Heart left ventricle (tissue), 13 donors: ENCODE measurements at regions not wholly inside any gene's neighbourhood (a gene's known extent, or its start where the extent isn't known, plus 50 kb on each side); places are given as distances from the start of the nearest gene placed in this dataset.

ENCODE experiments used
- POLR2A ChIP-seq, 2 donors: fragments of 450-650 bp; IDR thresholded peaks; one replicate each; pipeline ENCODE4 v1.6.1; 2017; ENCODE audit warnings: antibody characterized with exemption in 2 of 2, mild to moderate bottlenecking in 2 of 2, moderate library complexity in 2 of 2
- TF ChIP-seq, protein P1 (sequence below), 12 donors: fragments of 200-600 bp; sonication (generic) in 4 of 12; IDR thresholded peaks; one replicate each; pipeline versions ENCODE4 v1.5.0 to v1.8.0; 2018 to 2022; ENCODE audit warnings: antibody characterized with exemption in 12 of 12, mild to moderate bottlenecking in 5 of 12
- donor health status: ischemic (EF 13 %, LVEDD 7.1; RV severe dilation, severe dysfunction).
- donor health status: DM: no; HTN: yes; CAD: no.
- donor health status: DM: no; HTN: no; CAD: no.
- donor health status: ischemic (EF 25% LVEDD 6.9; RV normal size, moderate dysfunction).
- donor health status: ischemic (EF 25% LVEDD 5.7; RV mildly dilated, moderate dysfunction).
- donor health status: ischemic (EF 35%, LVEDD 5.7; RV mildly dilated, moderate dysfunction).
- donor health status: nonischemic (EF 11% LVEDD 7.7; RV severe dilation, severe dysfunction).
- donor health status: DM: yes; HTN: yes; CAD: no.
- donor health status: PGD.
- donor health status: ischemic (EF 29% LVEDD 5.4; RV normal size, mild dysfunction).
- donor health status: nonischemic (EF 23%, LVEDD 6.1; RV moderate dilation, normal function).

DNA sequence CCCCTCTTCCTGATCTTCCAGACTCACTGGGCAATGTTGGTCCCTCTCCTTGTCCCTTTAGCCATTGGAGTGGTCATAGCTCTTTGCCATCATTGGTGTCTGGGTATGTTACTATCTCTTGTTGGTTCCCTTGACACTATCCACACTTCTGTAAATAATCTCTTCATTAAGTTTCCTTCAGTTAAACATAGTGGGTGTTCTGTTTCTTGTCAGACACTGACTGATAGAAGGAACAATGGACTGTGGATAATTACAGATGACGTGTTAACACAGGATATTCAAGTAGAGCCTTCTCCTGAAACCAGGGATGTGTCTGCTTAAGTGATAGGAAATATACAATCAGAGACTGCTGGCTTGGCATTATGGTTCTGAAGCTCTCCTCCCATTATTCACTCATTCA lies 458.3 kb upstream of the USP24 start:
- TF ChIP-seq, protein P1, sequence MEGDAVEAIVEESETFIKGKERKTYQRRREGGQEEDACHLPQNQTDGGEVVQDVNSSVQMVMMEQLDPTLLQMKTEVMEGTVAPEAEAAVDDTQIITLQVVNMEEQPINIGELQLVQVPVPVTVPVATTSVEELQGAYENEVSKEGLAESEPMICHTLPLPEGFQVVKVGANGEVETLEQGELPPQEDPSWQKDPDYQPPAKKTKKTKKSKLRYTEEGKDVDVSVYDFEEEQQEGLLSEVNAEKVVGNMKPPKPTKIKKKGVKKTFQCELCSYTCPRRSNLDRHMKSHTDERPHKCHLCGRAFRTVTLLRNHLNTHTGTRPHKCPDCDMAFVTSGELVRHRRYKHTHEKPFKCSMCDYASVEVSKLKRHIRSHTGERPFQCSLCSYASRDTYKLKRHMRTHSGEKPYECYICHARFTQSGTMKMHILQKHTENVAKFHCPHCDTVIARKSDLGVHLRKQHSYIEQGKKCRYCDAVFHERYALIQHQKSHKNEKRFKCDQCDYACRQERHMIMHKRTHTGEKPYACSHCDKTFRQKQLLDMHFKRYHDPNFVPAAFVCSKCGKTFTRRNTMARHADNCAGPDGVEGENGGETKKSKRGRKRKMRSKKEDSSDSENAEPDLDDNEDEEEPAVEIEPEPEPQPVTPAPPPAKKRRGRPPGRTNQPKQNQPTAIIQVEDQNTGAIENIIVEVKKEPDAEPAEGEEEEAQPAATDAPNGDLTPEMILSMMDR (IDR thresholded peaks at IDR 0.05), result no peak
- TF ChIP-seq POLR2A (IDR thresholded peaks at IDR 0.05), result no peak
